ENCODE measurements at regions not wholly inside any gene's neighbourhood (a gene's known extent, or its start where the extent isn't known, plus 50 kb on each side); places are given as distances from the start of the nearest gene placed in this dataset.
A peak's percentile ranks its signal among the peaks of the same experiment; 100 is the strongest.

DNA sequence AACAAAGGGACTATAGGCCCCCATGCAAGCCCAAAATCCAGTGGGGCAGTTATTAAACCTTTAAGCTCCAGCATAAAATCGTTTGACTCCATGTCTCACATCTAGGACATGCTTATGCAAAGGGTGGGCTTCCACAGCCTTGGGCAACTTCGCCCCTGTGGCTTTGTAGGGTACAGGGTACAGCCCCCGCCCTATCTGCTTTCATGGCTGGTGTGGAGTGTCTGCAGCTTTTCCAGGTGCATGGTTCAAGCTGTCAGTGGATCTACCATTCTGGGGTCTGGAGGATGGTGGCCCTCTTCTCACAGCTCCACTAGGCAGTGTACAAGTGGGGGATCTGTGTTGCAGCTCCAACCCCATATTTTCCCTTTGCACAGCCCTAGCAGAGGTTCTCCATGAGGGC lies 559.8 kb upstream of the TECRL start:
- TF ChIP-seq, protein P1, sequence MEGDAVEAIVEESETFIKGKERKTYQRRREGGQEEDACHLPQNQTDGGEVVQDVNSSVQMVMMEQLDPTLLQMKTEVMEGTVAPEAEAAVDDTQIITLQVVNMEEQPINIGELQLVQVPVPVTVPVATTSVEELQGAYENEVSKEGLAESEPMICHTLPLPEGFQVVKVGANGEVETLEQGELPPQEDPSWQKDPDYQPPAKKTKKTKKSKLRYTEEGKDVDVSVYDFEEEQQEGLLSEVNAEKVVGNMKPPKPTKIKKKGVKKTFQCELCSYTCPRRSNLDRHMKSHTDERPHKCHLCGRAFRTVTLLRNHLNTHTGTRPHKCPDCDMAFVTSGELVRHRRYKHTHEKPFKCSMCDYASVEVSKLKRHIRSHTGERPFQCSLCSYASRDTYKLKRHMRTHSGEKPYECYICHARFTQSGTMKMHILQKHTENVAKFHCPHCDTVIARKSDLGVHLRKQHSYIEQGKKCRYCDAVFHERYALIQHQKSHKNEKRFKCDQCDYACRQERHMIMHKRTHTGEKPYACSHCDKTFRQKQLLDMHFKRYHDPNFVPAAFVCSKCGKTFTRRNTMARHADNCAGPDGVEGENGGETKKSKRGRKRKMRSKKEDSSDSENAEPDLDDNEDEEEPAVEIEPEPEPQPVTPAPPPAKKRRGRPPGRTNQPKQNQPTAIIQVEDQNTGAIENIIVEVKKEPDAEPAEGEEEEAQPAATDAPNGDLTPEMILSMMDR (IDR thresholded peaks at IDR 0.05; ENCODE audit: poor library complexity, severe bottlenecking), result no peak
- Histone ChIP-seq H3K27me3 (ENCODE audit: insufficient read depth, poor library complexity, severe bottlenecking) (no peaks in the 10 kb centered on the region), H3K4me3 (ENCODE audit: severe bottlenecking) (no peak overlapping the region), H3K9me3 (ENCODE audit: severe bottlenecking) (no peaks in the 10 kb centered on the region), H3K27ac (ENCODE audit: poor library complexity, severe bottlenecking) (no peak overlapping the region), H3K36me3 (ENCODE audit: low read depth) (no peaks in the 10 kb centered on the region), H3K4me1 (ENCODE audit: insufficient read depth, poor library complexity, severe bottlenecking) (no peaks in the 10 kb centered on the region)
- ATAC-seq (ENCODE audit: low read depth) (no peak), DNase-seq (ENCODE audit: low spot score) (no peak)

DNA sequence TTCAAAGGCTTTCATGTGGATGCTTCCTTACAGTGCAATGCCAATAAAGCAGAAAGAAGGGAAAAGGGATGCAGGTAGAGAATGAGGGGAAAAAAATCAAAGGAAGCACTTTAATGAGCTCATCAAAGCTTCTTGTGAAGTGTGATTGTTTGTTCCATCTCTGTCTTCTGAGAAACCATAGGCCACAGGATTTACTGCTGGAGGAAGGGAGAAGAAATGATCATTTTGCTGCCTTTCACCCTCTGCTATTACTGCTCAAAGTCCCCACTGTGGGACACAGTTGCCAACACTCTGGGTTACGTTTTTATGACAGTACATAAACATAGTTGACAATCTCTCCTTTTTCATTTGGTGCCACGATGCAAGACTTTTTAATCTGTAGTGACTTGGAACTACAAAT lies 558.0 kb upstream of the TECRL start:
- Histone ChIP-seq H3K27me3 (ENCODE audit: insufficient read depth, poor library complexity, severe bottlenecking) (no peaks in the 10 kb centered on the region), H3K4me3 (ENCODE audit: severe bottlenecking) (no peak overlapping the region), H3K27ac (ENCODE audit: poor library complexity, severe bottlenecking) (no peak overlapping the region), H3K9me3 (ENCODE audit: severe bottlenecking) (no peaks in the 10 kb centered on the region), H3K36me3 (ENCODE audit: low read depth) (no peaks in the 10 kb centered on the region), H3K4me1 (ENCODE audit: insufficient read depth, poor library complexity, severe bottlenecking) (no peaks in the 10 kb centered on the region)
- no peak for DNase-seq (ENCODE audit: low spot score)
- no peak for ATAC-seq (ENCODE audit: low read depth)
- TF ChIP-seq, protein P1 (IDR thresholded peaks at IDR 0.05; ENCODE audit: poor library complexity, severe bottlenecking), result no peak

DNA sequence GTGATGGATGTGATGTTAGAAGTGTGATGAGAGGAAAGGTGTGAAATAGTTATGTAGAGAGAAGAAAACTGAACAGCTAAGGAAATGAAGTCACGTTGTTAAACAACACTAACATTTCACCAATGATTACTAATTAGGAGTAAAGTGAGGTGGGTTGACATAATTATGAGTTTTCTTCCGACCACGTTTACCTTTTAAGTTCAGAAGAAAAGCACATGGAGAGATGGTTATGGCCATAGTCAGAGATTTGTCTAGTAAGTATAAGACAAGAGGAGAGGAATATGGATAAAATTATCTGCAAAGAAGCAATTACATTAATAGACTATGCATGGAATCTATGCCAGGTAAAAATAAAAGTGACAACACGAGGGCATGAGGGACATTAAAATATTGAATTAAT lies 551.3 kb upstream of the TECRL start:
- no peaks in the 10 kb centered on the region for H3K4me1 ChIP-seq (ENCODE audit: insufficient read depth, poor library complexity, severe bottlenecking)

GRCh38 chr4:64940698-64941097 lies 531.4 kb upstream of the TECRL start:
- TF ChIP-seq, protein P1 (IDR thresholded peaks at IDR 0.05; ENCODE audit: poor library complexity, severe bottlenecking), result no peak
- no peaks in the 10 kb centered on the region for H3K27me3 ChIP-seq (ENCODE audit: insufficient read depth, poor library complexity, severe bottlenecking)
- H3K27ac ChIP-seq (ENCODE audit: poor library complexity, severe bottlenecking), result peak overlapping the region; percentile 33
- peaks cover 7% of the 10 kb centered on the region for H3K4me1 ChIP-seq (ENCODE audit: insufficient read depth, poor library complexity, severe bottlenecking)
- DNase-seq (ENCODE audit: low spot score) (no peak), ATAC-seq (ENCODE audit: low read depth) (peak; percentile 97)
- no peaks in the 10 kb centered on the region for H3K9me3 ChIP-seq (ENCODE audit: severe bottlenecking)
- H3K4me3 ChIP-seq (ENCODE audit: severe bottlenecking), result no peak overlapping the region
- no peaks in the 10 kb centered on the region for H3K36me3 ChIP-seq (ENCODE audit: low read depth)

More for the DNA sequence above, 551.3 kb upstream of the TECRL start:
- H3K9me3 ChIP-seq (ENCODE audit: severe bottlenecking), result no peaks in the 10 kb centered on the region
- TF ChIP-seq, protein P1 (IDR thresholded peaks at IDR 0.05; ENCODE audit: poor library complexity, severe bottlenecking), result no peak
- no peak overlapping the region for H3K4me3 ChIP-seq (ENCODE audit: severe bottlenecking)
- ATAC-seq (ENCODE audit: low read depth) (no peak), DNase-seq (ENCODE audit: low spot score) (no peak)
- no peaks in the 10 kb centered on the region for H3K27me3 ChIP-seq (ENCODE audit: insufficient read depth, poor library complexity, severe bottlenecking)
- no peaks in the 10 kb centered on the region for H3K36me3 ChIP-seq (ENCODE audit: low read depth)
- H3K27ac ChIP-seq (ENCODE audit: poor library complexity, severe bottlenecking), result no peak overlapping the region

- no peak for DNase-seq (ENCODE audit: low spot score)
- Histone ChIP-seq H3K4me1 (ENCODE audit: insufficient read depth, poor library complexity, severe bottlenecking) (no peaks in the 10 kb centered on the region), H3K9me3 (ENCODE audit: severe bottlenecking) (no peaks in the 10 kb centered on the region), H3K27me3 (ENCODE audit: insufficient read depth, poor library complexity, severe bottlenecking) (no peaks in the 10 kb centered on the region), H3K4me3 (ENCODE audit: severe bottlenecking) (no peak overlapping the region), H3K27ac (ENCODE audit: poor library complexity, severe bottlenecking) (no peak overlapping the region), H3K36me3 (ENCODE audit: low read depth) (no peaks in the 10 kb centered on the region)
- TF ChIP-seq, protein P1 (IDR thresholded peaks at IDR 0.05; ENCODE audit: poor library complexity, severe bottlenecking), result no peak
- no peak for ATAC-seq (ENCODE audit: low read depth)
Observed at GRCh38 chr4:64935469-64936001, 526.3 kb upstream of the TECRL start.
